Activated naive CD4-positive, alpha-beta T cell treated with anti-CD3 and anti-CD28 coated beads for 36 hours (primary cell): ENCODE measurements at regions not wholly inside any gene's neighbourhood (a gene's known extent, or its start where the extent isn't known, plus 50 kb on each side); places are given as distances from the start of the nearest gene placed in this dataset.

Source experiments
- CTCF ChIA-PET: fragments of 350-600 bp; sonication (Branson Sonifier 250); formaldehyde crosslinking; loops from one replicate; lab custom pipeline; 2021; ENCODE audit warnings: antibody characterized with exemption; lab: Charles Lee
- DNase-seq: peaks from one replicate; pipeline ENCODE4 v3.0.0-alpha.2; 2020
- H3K27ac Mint-ChIP-seq: one replicate; pipeline ENCODE4 v1.8.0; 2021; ENCODE audit warnings: mild to moderate bottlenecking, mixed read lengths
- H3K27me3 Mint-ChIP-seq: one replicate; pipeline ENCODE4 v1.8.0; 2021; ENCODE audit warnings: low read depth, mixed read lengths
- H3K36me3 Mint-ChIP-seq: one replicate; pipeline ENCODE4 v1.8.0; 2021; ENCODE audit warnings: low read depth, mixed read lengths
- H3K4me1 Mint-ChIP-seq: one replicate; pipeline ENCODE4 v1.8.0; 2021; ENCODE audit warnings: low read depth, mixed read lengths
- H3K4me3 Mint-ChIP-seq: one replicate; pipeline ENCODE4 v1.8.0; 2021; ENCODE audit warnings: mild to moderate bottlenecking, moderate library complexity, mixed read lengths
- H3K9me3 Mint-ChIP-seq: one replicate; pipeline ENCODE4 v1.8.0; 2021; ENCODE audit warnings: mixed read lengths
- intact Hi-C: fragments of 100-400 bp; cut with micrococcal nuclease; formaldehyde crosslinking; loops from one replicate; pipeline ENCODE4 v1.15.1; 2023

DNA sequence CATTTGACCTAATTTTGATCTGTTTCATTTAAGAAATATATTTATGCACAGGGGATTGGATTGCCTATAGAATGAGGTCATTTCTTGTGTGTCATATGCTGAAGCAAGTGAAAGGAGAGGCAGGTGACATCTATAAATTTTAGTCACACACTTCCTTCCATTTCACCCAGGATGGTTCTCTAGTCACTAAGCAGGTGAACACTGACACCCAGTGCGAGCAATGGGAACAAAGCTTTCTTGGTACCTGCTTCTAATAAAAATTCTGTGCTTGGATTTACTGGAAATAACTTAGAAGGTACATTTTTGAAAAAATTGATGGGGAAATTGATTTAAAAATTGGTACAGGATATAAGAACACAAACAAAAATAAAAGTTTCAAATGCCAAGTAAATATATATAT is 66.9 kb upstream of the MC3R start:
- Mint-ChIP-seq H3K4me1 (no peaks in the 10 kb centered on the region), H3K4me3 (no peak overlapping the region), H3K36me3 (no peaks in the 10 kb centered on the region), H3K9me3 (no peaks in the 10 kb centered on the region), H3K27ac (no peak overlapping the region), H3K27me3 (peaks cover 13% of the 10 kb centered on the region)
- CTCF ChIA-PET, result no interaction called here
- intact Hi-C loops, result loop anchor here (10.0 kb wide), 1 partner anchor 1497 kb away; no protein-coding TSS in a partner anchor
- DNase-seq, result peak; percentile 11

- Mint-ChIP-seq H3K4me1 (no peaks in the 10 kb centered on the region), H3K27ac (no peak overlapping the region), H3K27me3 (no peaks in the 10 kb centered on the region), H3K4me3 (no peak overlapping the region), H3K9me3 (no peaks in the 10 kb centered on the region), H3K36me3 (no peaks in the 10 kb centered on the region)
- DNase-seq, result no peak
- CTCF ChIA-PET, result interaction anchor here (0.7 kb wide), 1 partner anchor 20 kb away, joined by 3 read pairs; no protein-coding TSS in a partner anchor
- intact Hi-C loops, result loop anchor here (10.0 kb wide), 1 partner anchor 1503 kb away; no protein-coding TSS in a partner anchor
These were observed 60.9 kb upstream of the MC3R start for GRCh38 chr20:56187534-56188165.

DNA sequence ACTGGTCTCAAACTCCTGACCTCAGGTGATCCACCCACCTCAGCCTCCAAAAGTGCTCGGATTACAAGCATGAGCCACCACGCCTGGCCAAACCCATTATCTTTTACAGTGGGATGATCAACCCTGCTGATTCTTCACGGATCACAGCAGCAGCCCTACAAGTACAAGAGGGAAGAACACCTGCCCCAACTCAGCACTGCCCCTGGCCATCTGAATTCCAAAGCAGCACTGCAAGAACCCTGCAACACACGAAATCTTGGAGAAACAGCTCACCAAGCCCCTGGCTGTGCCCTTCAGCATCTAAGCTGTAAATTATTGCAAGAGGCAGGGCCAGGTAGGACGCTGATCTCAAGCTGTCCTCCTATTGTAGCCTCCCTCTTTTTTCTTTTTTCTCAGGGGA is 54.5 kb upstream of the MC3R start:
- Mint-ChIP-seq H3K9me3 (peaks cover under 1% of the 10 kb centered on the region), H3K36me3 (no peaks in the 10 kb centered on the region), H3K27ac (no peak overlapping the region), H3K4me1 (no peaks in the 10 kb centered on the region), H3K4me3 (no peak overlapping the region), H3K27me3 (no peaks in the 10 kb centered on the region)
- no peak for DNase-seq
- CTCF ChIA-PET, result no interaction called here
- intact Hi-C loops, result no loop called here

GRCh38 chr20:56195946-56196345 is 52.6 kb upstream of the MC3R start:
- no peaks in the 10 kb centered on the region for H3K4me1 Mint-ChIP-seq
- no peak overlapping the region for H3K4me3 Mint-ChIP-seq
- intact Hi-C loops, result no loop called here
- H3K27ac Mint-ChIP-seq, result no peak overlapping the region
- H3K36me3 Mint-ChIP-seq, result no peaks in the 10 kb centered on the region
- H3K9me3 Mint-ChIP-seq, result peaks cover 18% of the 10 kb centered on the region
- CTCF ChIA-PET, result no interaction called here
- no peak for DNase-seq
- no peaks in the 10 kb centered on the region for H3K27me3 Mint-ChIP-seq
